ENCODE measurements at regions not wholly inside any gene's neighbourhood (a gene's known extent, or its start where the extent isn't known, plus 50 kb on each side); places are given as distances from the start of the nearest gene placed in this dataset.

- TF ChIP-seq CTCF (IDR thresholded peaks at IDR 0.05): no peak
- no peak for TF ChIP-seq POLR2A (IDR thresholded peaks at IDR 0.05)
- TF ChIP-seq POLR2AphosphoS5 (IDR thresholded peaks at IDR 0.05): no peak
These were observed 480.8 kb upstream of the INTU start for GRCh38 chr4:127151941-127152340.
